Esophagus (tissue), 2 donors: ENCODE measurements at regions not wholly inside any gene's neighbourhood (a gene's known extent, or its start where the extent isn't known, plus 50 kb on each side); places are given as distances from the start of the nearest gene placed in this dataset.

Source experiments
- H3K27ac ChIP-seq, 2 donors: one replicate each; pipeline ENCODE4 v1.5.1; 2013; ENCODE audit warnings: low read depth in 2 of 2, mild to moderate bottlenecking in 2 of 2, inconsistent platforms in 1 of 2, low read length in 1 of 2, moderate library complexity in 1 of 2
- H3K27me3 ChIP-seq, 2 donors: one replicate each; pipeline ENCODE4 v1.6.1; 2013; ENCODE audit warnings: low read length in 2 of 2, control low read depth in 1 of 2, mild to moderate bottlenecking in 1 of 2; ENCODE audit not compliant: insufficient read depth in 2 of 2, control insufficient read depth in 1 of 2
- H3K36me3 ChIP-seq, 2 donors: one replicate each; pipeline ENCODE4 v1.6.1; 2013; ENCODE audit warnings: low read length in 1 of 2; ENCODE audit not compliant: control insufficient read depth in 2 of 2, insufficient read depth in 2 of 2
- H3K4me1 ChIP-seq, 2 donors: one replicate each; pipeline ENCODE4 v1.6.1; 2013; ENCODE audit warnings: low read length in 1 of 2; ENCODE audit not compliant: control insufficient read depth in 2 of 2, insufficient read depth in 2 of 2
- H3K4me3 ChIP-seq, 2 donors: one replicate each; pipeline ENCODE4 v1.5.1; 2013; ENCODE audit warnings: low read length in 2 of 2, mild to moderate bottlenecking in 2 of 2, low read depth in 1 of 2, moderate library complexity in 1 of 2
- H3K9me3 ChIP-seq, 2 donors: one replicate each; pipeline ENCODE4 v1.6.1; 2013; ENCODE audit warnings: mild to moderate bottlenecking in 2 of 2, low read depth in 1 of 2, low read length in 1 of 2, moderate library complexity in 1 of 2; ENCODE audit not compliant: control insufficient read depth in 2 of 2, insufficient read depth in 1 of 2
- WGBS, 2 donors: extraction: QIAGEN DNeasy Blood & Tissue Kit; methylation state at CpG; one replicate each; pipeline ENCODE4 v1.1.7; 2013; 5-methylcytosine and 5-hydroxymethylcytosine counted together
- donor health status: healthy with polysubstance abuse.
- donor health status: Bipolar disorder and iron deficiency.

DNA sequence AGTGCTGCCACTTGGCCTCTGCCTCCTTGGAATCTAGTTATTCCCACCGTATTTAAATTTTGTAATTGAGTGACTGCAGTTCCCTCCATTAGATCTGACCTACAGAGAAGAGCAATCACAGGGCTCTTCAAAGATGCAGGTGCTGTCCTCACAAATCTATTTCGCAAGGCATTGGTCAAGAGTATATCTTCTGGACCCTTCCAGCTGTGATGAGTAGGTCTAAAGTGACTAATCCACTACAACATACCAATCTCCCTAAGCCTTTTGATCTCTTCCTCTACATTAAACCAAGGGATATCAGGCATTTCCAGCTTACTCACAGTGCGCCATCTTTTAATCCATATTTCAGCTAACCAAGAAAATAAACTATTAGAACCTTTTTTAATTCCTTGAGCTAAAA, 65.1 kb upstream of the COL3A1 start:
- Histone ChIP-seq H3K9me3 (no peaks in the 10 kb centered on the region), H3K27ac (no peak overlapping the region), H3K4me1 (no peaks in the 10 kb centered on the region), H3K4me3 (no peak overlapping the region), H3K36me3 (no peaks in the 10 kb centered on the region), H3K27me3 (no peaks in the 10 kb centered on the region)
- 91 to 95% methylated on average over 3 of the region's 3 CpGs for WGBS, 2 donors

- Histone ChIP-seq H3K4me1 (no peaks in the 10 kb centered on the region), H3K36me3 (no peaks in the 10 kb centered on the region), H3K4me3 (no peak overlapping the region), H3K27ac (no peak overlapping the region), H3K27me3 (no peaks in the 10 kb centered on the region), H3K9me3 (no peaks in the 10 kb centered on the region)
These were observed 57.4 kb upstream of the COL3A1 start for GRCh38 chr2:188916736-188917135.

- no peak overlapping the region for H3K4me3 ChIP-seq
These were observed 56.5 kb upstream of the COL3A1 start for GRCh38 chr2:188917632-188918031.

GRCh38 chr2:188919824-188920223, 54.3 kb upstream of the COL3A1 start:
- no peaks in the 10 kb centered on the region for H3K27me3 ChIP-seq

More at GRCh38 chr2:188917632-188918031, 56.5 kb upstream of the COL3A1 start:
- Histone ChIP-seq H3K4me1 (no peaks in the 10 kb centered on the region), H3K9me3 (no peaks in the 10 kb centered on the region), H3K36me3 (no peaks in the 10 kb centered on the region), H3K27ac (no peak overlapping the region), H3K27me3 (no peaks in the 10 kb centered on the region)
- WGBS, 2 donors: 88% methylated on average over 1 of the region's 1 CpG

DNA sequence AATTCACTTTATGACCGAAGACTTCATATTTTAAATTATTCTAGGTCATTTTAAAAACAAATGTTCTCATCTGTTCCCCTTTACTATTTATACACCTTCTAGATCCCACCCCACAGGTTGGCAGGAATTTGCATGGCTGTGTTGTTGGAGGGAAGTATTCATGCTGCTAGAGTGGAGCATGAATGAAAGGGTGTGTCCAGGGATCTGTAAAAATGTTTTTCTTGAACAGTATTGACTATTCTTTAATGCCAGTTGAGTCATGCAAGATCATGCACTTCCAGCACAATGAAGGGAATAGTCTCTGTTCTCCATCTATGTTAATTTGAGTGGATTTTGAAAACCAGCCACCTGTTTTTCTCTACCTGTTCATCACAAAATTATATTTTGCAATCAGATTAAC, 52.0 kb upstream of the COL3A1 start:
- WGBS, 2 donors: 39 to 89% methylated on average over 1 of the region's 1 CpG
- H3K4me1 ChIP-seq: no peaks in the 10 kb centered on the region

More at GRCh38 chr2:188919824-188920223, 54.3 kb upstream of the COL3A1 start:
- Histone ChIP-seq H3K4me1 (no peaks in the 10 kb centered on the region), H3K27ac (no peak overlapping the region), H3K4me3 (no peak overlapping the region), H3K36me3 (no peaks in the 10 kb centered on the region), H3K9me3 (peaks cover 0 to 2% of the 10 kb centered on the region in 2 donors)
- 80 to 87% methylated on average over 2 of the region's 2 CpGs for WGBS, 2 donors

More for the DNA sequence above, 52.0 kb upstream of the COL3A1 start:
- H3K27ac ChIP-seq: no peak overlapping the region
- H3K36me3 ChIP-seq: no peaks in the 10 kb centered on the region
- no peak overlapping the region for H3K4me3 ChIP-seq
- peaks cover 0 to 2% of the 10 kb centered on the region in 2 donors for H3K9me3 ChIP-seq
- H3K27me3 ChIP-seq: no peaks in the 10 kb centered on the region
